HG02623 (cell line): ENCODE measurements at regions not wholly inside any gene's neighbourhood (a gene's known extent, or its start where the extent isn't known, plus 50 kb on each side); places are given as distances from the start of the nearest gene placed in this dataset.

Source experiments
- ATAC-seq: cut with Tn5 transposase; IDR thresholded peaks from one replicate; pipeline ENCODE4 v1.9.1; 2021; ENCODE audit warnings: moderate library complexity; ENCODE audit not compliant: unreplicated experiment

- no peak for ATAC-seq
Measured at GRCh38 chr10:83835945-83836745, 303.2 kb upstream of the GHITM start.

GRCh38 chr10:83848677-83849076 lies 290.6 kb upstream of the GHITM start:
- ATAC-seq: no peak

GRCh38 chr10:83849150-83849549 lies 290.2 kb upstream of the GHITM start:
- ATAC-seq: no peak

GRCh38 chr10:83852146-83852545 lies 287.2 kb upstream of the GHITM start:
- no peak for ATAC-seq

GRCh38 chr10:83862723-83863122 lies 276.6 kb upstream of the GHITM start:
- ATAC-seq: no peak

- ATAC-seq: no peak
Measured at GRCh38 chr10:83863283-83863966, 275.9 kb upstream of the GHITM start.

GRCh38 chr10:83869898-83870297 lies 269.4 kb upstream of the GHITM start:
- ATAC-seq: no peak

- ATAC-seq: peak; percentile 98
Measured at GRCh38 chr10:83871187-83872081, 267.9 kb upstream of the GHITM start.

GRCh38 chr10:83880252-83880791 lies 259.0 kb upstream of the GHITM start:
- no peak for ATAC-seq

GRCh38 chr10:83881661-83882060 lies 257.6 kb upstream of the GHITM start:
- no peak for ATAC-seq

GRCh38 chr10:83886871-83887270 lies 252.4 kb upstream of the GHITM start:
- ATAC-seq: no peak

- no peak for ATAC-seq
Measured at GRCh38 chr10:83892737-83893136, 246.6 kb upstream of the GHITM start.

GRCh38 chr10:83896219-83896618 lies 243.1 kb upstream of the GHITM start:
- no peak for ATAC-seq

- no peak for ATAC-seq
Measured at GRCh38 chr10:83897626-83898025, 241.7 kb upstream of the GHITM start.

GRCh38 chr10:83908506-83908905 lies 230.8 kb upstream of the GHITM start:
- no peak for ATAC-seq

- ATAC-seq: no peak
Measured at GRCh38 chr10:83909001-83909400, 230.3 kb upstream of the GHITM start.

- ATAC-seq: no peak
Measured at GRCh38 chr10:83915801-83916200, 223.5 kb upstream of the GHITM start.

- ATAC-seq: peak; percentile 89
Measured at GRCh38 chr10:83917537-83918506, 221.5 kb upstream of the GHITM start.

- no peak for ATAC-seq
Measured at GRCh38 chr10:83919187-83919586, 220.1 kb upstream of the GHITM start.
